ENCODE measurements at regions not wholly inside any gene's neighbourhood (a gene's known extent, or its start where the extent isn't known, plus 50 kb on each side); places are given as distances from the start of the nearest gene placed in this dataset.

GRCh38 chr5:171709930-171710329 is 75.7 kb upstream of the SMIM23 start:
- H3K4me3 ChIP-seq (ENCODE audit: low read length) = no peak overlapping the region
- no peaks in the 10 kb centered on the region for H3K4me1 ChIP-seq (ENCODE audit: low read length)
- no peak overlapping the region for H3K4me2 ChIP-seq (ENCODE audit: low read length)
- H3K9ac ChIP-seq (ENCODE audit: low read length) = no peak overlapping the region
- no peaks in the 10 kb centered on the region for H3K36me3 ChIP-seq (replicated peaks; ENCODE audit: low read depth, low read length)
- no peaks in the 10 kb centered on the region for H3K9me3 ChIP-seq (ENCODE audit: insufficient read depth, low read length)
- peaks cover 14% of the 10 kb centered on the region; the same call in 1 of the 2 replicates for H3K27me3 ChIP-seq (ENCODE audit: low read depth, low read length)
- no peak overlapping the region for H2AFZ ChIP-seq (ENCODE audit: low read depth, low read length)
- no peak overlapping the region for H3K27ac ChIP-seq (ENCODE audit: low read length)
- TF ChIP-seq CTCF (IDR thresholded peaks at IDR 0.05; ENCODE audit: low read depth, low read length) (no peak), EZH2phosphoT487 (IDR thresholded peaks at IDR 0.05; ENCODE audit: low read depth) (no peak)
- H3K79me2 ChIP-seq (ENCODE audit: low read length) = no peaks in the 10 kb centered on the region
- no peaks in the 10 kb centered on the region for H4K20me1 ChIP-seq (ENCODE audit: insufficient read depth, low read length)

- TF ChIP-seq EZH2phosphoT487 (IDR thresholded peaks at IDR 0.05; ENCODE audit: low read depth) = no peak
- no peak for TF ChIP-seq CTCF (IDR thresholded peaks at IDR 0.05; ENCODE audit: low read depth, low read length)
Observed at GRCh38 chr5:171710451-171711024, 75.1 kb upstream of the SMIM23 start.

GRCh38 chr5:171711571-171711970 is 74.0 kb upstream of the SMIM23 start:
- Histone ChIP-seq H3K4me1 (ENCODE audit: low read length) (no peaks in the 10 kb centered on the region), H3K36me3 (replicated peaks; ENCODE audit: low read depth, low read length) (no peaks in the 10 kb centered on the region), H3K4me3 (ENCODE audit: low read length) (no peak overlapping the region), H3K27ac (ENCODE audit: low read length) (no peak overlapping the region), H4K20me1 (ENCODE audit: insufficient read depth, low read length) (no peaks in the 10 kb centered on the region), H3K27me3 (ENCODE audit: low read depth, low read length) (peaks cover 8% of the 10 kb centered on the region; the same call in 1 of the 2 replicates), H3K9me3 (ENCODE audit: insufficient read depth, low read length) (no peaks in the 10 kb centered on the region), H2AFZ (ENCODE audit: low read depth, low read length) (no peak overlapping the region), H3K9ac (ENCODE audit: low read length) (no peak overlapping the region), H3K79me2 (ENCODE audit: low read length) (no peaks in the 10 kb centered on the region), H3K4me2 (ENCODE audit: low read length) (no peak overlapping the region)
- no peak for TF ChIP-seq EZH2phosphoT487 (IDR thresholded peaks at IDR 0.05; ENCODE audit: low read depth)
- no peak for TF ChIP-seq CTCF (IDR thresholded peaks at IDR 0.05; ENCODE audit: low read depth, low read length)

More at GRCh38 chr5:171710451-171711024, 75.1 kb upstream of the SMIM23 start:
- H3K4me1 ChIP-seq (ENCODE audit: low read length) = no peaks in the 10 kb centered on the region
- H4K20me1 ChIP-seq (ENCODE audit: insufficient read depth, low read length) = no peaks in the 10 kb centered on the region
- peaks cover 10% of the 10 kb centered on the region; the same call in 1 of the 2 replicates for H3K27me3 ChIP-seq (ENCODE audit: low read depth, low read length)
- no peaks in the 10 kb centered on the region for H3K36me3 ChIP-seq (replicated peaks; ENCODE audit: low read depth, low read length)
- H3K4me2 ChIP-seq (ENCODE audit: low read length) = no peak overlapping the region
- no peak overlapping the region for H3K9ac ChIP-seq (ENCODE audit: low read length)
- no peak overlapping the region for H2AFZ ChIP-seq (ENCODE audit: low read depth, low read length)
- H3K27ac ChIP-seq (ENCODE audit: low read length) = no peak overlapping the region
- no peaks in the 10 kb centered on the region for H3K79me2 ChIP-seq (ENCODE audit: low read length)
- H3K9me3 ChIP-seq (ENCODE audit: insufficient read depth, low read length) = no peaks in the 10 kb centered on the region
- no peak overlapping the region for H3K4me3 ChIP-seq (ENCODE audit: low read length)

GRCh38 chr5:171712616-171713015 is 73.0 kb upstream of the SMIM23 start:
- H3K36me3 ChIP-seq (replicated peaks; ENCODE audit: low read depth, low read length) = no peaks in the 10 kb centered on the region
- H3K4me2 ChIP-seq (ENCODE audit: low read length) = no peak overlapping the region
- H3K9me3 ChIP-seq (ENCODE audit: insufficient read depth, low read length) = no peaks in the 10 kb centered on the region
- no peak for TF ChIP-seq EZH2phosphoT487 (IDR thresholded peaks at IDR 0.05; ENCODE audit: low read depth)
- TF ChIP-seq CTCF (IDR thresholded peaks at IDR 0.05; ENCODE audit: low read depth, low read length) = no peak
- H3K27me3 ChIP-seq (ENCODE audit: low read depth, low read length) = peaks cover 18% of the 10 kb centered on the region
- H3K27ac ChIP-seq (ENCODE audit: low read length) = no peak overlapping the region
- no peaks in the 10 kb centered on the region for H4K20me1 ChIP-seq (ENCODE audit: insufficient read depth, low read length)
- H3K4me1 ChIP-seq (ENCODE audit: low read length) = no peaks in the 10 kb centered on the region
- H3K4me3 ChIP-seq (ENCODE audit: low read length) = no peak overlapping the region
- no peaks in the 10 kb centered on the region for H3K79me2 ChIP-seq (ENCODE audit: low read length)
- H2AFZ ChIP-seq (ENCODE audit: low read depth, low read length) = no peak overlapping the region
- H3K9ac ChIP-seq (ENCODE audit: low read length) = no peak overlapping the region
